Midbrain (tissue), 1 donor: ENCODE measurements at regions not wholly inside any gene's neighbourhood (a gene's known extent, or its start where the extent isn't known, plus 50 kb on each side); places are given as distances from the start of the nearest gene placed in this dataset.
A peak's percentile ranks its signal among the peaks of the same experiment; 100 is the strongest.
"Not testable (repeated sequence)": the region's sequence is repeated elsewhere in the genome, so short reads cannot be mapped to it uniquely, and the experiment has no call there.

Experiments used
- DNase-seq: peaks from one replicate; lab custom pipeline; 2025; lab: John Stamatoyannopoulos, UW

DNA sequence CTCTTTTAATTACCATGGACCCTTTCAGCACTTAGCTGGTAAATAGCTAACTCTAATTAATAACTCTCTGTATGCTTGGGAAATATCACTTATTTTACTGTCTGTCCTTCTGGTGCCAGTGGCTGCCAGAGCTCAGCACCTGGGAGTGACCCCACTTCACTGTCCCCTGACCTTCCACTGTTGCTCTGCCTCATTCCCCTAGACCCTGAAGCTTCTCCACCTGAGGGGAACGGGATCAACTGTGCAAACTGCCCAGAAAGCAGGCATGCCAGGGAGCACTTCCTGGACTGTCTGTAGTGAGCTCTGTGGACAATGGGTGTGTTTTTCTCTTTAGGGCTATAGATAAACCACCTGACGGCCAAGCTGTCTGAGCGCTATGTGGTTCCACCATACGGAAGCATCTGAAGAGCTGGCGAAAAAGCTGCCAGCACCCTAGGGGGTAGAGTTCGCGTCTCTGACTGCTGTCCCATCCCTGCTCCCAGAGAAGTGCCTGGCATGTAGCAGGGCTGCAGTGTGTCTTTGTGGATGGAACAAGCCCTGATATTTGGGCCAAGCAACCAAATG, 106.3 kb upstream of the FOXA2 start:
- no peak for DNase-seq

DNA sequence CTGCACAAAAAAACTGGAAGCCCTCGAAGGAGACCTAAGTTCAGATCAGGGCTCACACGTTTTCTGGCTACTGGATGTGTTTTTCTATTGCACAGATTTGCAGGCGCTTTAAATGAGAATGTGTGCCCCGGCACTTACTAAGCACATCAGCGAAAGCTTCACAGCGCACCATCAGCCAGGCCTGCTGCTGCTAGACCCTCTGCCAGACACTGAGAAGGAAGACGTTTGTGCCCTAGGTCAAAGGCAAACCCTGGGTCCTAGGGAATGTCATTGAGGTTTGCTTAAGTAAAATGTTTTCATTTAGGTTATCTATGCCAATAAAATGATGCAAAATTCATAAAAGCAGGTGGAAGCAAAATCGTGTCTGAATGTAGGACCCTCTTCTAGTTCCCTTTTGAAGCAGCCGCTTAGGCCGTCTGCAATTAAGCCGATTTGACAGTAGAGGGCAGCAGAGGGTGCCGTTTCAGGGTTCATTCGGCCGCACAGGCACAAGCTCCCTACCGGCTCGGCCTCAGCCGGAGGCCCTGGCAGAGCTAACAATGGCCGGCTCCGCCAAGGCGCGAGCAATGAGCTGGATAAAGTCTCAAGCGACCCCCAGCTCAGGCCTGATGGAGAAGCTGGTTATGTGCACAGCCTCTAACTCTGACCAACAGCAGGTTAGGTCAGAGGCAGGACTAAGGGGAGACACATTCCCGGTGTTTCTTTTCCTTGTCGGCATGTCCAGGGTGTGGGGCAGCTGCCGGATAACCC, 107.2 kb upstream of the FOXA2 start:
- DNase-seq = peak; percentile 79

DNA sequence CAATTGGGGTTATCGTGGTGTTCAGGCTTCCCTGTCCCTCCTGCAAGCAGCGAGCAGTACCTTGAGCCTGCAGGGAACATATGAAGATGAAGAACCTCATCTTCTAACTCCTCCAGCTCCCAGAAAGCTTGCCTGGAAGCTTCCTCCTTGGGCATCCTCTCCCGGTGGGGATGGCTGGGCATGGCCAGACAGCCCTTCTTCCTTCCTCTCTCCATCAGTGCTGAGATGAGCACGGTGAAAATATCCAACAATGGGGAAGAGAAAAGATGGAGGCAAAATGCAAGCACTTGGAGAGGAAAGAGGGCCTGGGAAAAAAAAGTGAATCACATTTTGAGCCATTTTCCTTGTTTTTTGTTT, 107.7 kb upstream of the FOXA2 start:
- no peak for DNase-seq

DNA sequence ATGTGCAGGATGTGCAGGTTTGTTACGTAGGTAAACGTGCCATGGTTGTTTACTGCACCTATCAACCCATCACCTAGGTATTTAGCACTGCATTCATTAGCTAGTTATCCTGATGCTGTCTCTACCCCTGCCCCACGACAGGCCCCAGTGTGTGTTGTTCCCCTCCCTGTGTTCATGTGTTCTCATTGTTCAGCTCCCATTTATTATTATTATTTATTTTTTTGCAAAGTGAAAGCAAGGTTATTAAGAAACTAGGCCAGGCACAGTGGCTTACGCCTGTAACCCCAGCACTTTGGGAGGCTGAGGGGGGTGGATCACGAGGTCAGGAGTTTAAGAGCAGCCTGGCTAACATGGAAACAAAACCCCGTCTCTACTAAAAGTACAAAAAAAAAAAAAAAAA, 108.2 kb upstream of the FOXA2 start:
- not testable (repeated sequence) for DNase-seq

DNA sequence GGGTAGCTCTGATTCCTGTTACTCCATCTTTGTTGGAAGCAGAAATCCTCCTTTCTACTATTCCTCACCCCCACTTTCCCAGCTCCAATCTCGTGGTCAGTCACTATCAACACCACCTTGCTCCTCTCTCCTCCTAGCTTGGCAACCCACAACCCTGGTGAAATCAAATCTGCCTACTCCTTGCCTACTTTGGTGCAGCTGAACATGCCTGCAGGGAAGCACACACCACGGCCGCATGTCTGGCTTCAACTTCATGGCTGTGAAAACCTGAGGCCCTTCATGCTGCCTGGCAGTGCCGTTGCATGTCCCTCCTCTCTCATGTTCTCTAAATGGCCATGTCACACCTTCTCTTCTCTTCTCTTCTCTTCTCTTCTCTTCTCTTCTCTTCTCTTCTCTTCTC, 112.4 kb upstream of the FOXA2 start:
- no peak for DNase-seq

DNA sequence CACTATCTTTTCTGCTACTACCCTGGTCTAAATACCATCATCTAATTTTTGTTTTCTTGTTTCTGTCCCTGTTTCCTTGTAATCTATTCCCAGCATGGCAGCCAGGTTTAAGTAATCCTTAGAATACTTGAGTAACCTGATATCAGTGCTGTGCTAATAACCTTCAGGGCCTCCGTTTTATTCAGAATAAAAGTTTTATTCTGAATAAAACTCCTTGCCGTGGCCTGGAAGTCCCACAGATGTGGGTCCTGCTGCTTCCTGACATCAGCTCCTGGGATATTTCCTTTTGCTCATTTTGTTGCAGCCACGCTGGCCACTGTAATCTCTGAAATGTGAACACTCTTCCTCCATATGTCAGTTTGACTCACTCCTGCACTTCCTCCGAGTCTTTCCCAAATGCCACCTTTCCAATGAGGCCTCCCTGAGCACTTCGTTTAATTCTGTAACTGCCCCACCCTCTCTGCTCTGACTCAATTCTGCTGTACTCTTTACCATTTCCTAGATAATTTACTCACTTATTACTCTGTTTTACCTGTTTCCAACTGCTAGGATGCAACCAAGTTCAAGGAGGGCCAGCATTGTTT, 114.0 kb upstream of the FOXA2 start:
- no peak for DNase-seq

DNA sequence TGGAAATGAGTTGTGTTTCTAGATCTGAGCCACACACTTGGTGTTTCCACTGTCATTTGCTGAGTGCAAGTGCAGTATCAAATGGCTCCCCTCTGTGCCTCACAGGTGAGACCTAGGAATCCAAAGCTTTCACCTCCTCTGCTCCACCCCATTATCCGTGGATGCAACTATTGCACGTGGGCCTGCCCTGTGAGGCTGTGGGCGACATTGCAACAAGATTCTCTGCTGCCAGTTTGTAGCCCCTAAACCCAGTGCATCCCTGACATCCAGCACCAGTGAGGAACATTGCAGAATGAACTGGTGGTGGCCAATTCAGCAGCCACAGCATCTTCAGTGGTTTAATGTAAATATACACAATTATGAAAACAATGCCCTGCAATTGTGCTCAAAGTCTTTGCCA, 115.0 kb upstream of the FOXA2 start:
- DNase-seq = no peak

DNA sequence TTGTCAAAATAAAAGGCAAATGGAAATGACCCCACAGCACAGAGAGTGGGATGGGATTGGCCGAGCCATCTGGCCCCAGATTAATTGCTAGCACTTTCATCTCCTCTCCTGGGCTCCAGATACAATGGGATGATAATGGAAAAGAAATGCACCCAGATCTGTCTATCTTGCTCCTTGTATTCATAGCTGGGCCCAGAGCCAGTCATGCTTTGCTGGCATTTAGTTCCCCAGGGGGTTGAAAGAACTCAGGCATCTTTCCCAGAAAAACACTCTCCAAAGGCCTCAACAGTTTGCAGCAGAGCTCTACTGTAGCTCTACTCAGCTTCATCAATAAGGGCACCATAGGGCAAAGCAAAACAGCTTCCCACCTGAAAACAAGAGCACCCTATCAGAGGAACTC, 116.0 kb upstream of the FOXA2 start:
- DNase-seq = no peak

DNA sequence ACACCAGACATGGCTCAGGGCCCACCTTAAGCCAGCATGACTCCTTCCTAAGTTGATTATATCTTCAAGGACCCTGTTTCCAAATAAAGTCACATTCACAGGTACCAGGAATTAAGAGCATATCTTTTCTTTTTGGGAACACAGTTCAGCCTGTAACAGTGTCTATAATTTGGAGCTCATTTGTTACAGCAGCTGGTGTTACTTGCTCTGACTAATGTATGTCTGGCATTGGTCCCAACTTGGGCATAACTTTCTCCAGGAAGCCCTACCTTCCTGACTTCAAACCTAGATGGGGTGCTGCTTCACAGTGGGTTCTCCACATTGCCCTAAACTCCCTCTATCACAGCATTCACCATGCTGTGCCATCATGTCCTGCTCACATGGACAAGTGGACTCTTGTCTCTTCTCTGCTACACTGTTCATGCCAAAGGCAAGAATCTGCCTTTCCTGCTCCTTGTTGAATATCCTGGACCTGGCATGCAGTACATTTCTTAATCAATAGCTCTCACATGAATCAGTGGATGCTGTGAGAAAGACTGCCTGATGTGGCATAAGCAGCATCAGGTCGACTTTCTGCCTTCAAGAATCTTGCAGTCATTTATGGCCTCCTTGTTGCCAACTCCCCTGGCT, 117.4 kb upstream of the FOXA2 start:
- no peak for DNase-seq

DNA sequence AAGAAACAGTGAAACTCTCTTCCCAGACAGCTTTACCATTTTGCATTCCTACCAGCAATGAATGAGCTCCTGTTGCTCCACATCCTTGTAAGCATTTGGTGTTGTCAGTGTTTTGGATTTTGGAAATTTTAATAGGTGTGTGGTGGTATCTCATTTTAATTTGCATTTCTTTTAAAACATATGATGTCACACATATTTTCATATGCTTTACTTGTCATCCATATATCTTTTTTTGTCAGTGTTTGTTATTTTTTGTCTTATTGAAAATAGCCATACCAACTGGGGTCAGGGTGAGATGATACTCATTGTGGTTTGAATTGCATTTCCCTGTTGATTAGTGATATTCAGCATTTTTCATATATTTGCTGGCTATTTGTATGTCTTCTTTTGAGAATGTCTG, 119.5 kb upstream of the FOXA2 start:
- no peak for DNase-seq

DNA sequence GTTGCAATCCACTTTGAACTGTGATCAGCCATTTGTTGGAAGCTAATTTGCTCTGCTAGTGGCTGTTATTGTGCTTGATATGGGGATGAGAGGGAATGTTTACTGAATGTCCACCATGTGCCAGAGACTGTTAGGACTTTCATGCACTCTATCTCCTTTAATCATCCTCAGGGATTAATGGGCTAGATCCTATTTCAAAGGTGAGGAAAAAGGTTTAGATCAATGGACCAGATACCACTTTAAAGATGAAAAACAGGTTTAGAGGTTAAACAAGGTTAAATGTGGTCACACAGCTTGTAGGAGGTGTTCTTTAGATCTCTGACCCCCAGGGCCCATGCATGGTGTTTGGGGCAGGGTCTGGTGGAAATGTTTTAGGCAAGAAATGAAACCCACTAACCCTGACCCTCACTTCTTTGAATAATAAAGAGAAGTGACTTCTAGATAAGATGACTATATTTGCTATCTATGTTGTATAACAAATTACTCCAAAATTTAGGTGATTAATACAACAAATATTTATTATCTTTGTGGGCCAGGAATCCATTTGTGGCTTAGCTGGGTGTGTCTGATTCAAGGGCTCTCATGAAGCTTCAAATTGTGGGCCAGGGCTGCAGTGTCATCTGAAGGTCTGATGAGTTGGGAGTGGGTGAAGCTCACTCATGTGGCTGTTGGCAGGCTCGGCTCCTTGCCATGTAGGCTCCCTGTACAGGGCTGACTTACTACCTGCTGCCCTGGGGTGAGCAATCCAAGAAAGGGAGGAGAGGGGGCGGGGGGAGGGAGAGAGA, 127.8 kb upstream of the FOXA2 start:
- DNase-seq = no peak

DNA sequence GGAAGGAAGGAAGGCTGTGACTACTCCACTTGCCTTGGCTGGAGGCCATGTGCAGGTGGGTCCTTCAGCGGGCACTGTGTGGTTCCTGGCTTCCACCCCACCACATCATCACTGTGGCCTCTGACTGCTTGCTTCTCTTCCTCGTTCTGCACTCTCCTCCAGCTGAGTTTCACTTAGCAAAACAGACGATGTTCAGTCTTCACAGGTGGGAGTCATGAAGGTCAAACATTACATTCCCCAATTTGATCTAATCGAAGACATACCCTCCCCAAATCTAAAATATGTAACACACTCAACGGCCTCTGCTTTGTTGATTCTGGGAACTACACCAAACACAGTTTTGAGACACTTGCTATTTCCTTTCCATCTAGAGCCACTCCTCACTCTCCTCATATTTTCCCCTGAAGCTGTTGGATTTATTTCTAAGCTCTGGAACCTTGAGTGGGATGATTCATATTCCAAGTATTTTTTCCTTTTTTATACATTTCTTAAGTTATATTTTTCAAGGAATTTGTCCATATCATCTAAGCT, 132.5 kb upstream of the FOXA2 start:
- DNase-seq = no peak

DNA sequence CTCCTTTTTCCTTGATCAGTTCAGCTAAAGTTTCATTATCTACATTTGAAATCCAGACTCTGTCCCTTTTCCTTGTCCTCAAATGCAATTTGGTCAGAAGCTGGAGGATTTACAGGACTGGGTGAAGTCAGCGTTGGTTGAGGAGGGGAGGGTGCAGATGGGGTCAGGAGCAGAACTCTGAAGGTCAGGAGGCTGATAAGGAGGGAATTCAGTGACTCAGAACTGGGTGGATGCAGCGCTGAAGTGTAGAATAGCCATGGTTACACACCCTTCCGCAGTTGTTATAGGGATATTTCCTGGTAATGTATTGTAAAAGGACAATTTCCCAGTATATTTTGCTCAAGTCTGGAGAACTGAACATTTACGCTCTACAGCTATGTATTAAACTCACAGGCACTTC, 133.1 kb upstream of the FOXA2 start:
- DNase-seq = no peak

DNA sequence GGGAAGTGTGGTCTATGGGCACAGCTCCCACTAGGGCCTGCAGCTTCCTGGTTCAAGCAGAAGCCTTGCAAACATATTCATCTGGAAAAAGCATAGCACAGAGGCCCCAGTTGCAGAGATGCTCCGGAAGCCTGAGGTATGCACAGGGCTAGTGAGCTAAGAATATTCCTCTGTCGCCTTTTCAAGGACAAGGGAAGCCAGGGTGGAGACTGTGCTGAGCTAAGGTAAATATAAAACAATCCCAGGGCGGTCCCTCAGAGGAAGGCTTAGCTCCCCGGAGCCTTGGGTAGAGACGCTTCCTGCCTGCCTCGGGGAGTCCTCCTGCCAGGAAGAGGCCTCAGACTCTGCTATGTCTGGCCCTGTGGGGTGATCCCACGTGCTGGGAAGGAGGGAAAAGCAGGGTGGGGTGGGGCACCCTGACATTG, 134.8 kb upstream of the FOXA2 start:
- no peak for DNase-seq

DNA sequence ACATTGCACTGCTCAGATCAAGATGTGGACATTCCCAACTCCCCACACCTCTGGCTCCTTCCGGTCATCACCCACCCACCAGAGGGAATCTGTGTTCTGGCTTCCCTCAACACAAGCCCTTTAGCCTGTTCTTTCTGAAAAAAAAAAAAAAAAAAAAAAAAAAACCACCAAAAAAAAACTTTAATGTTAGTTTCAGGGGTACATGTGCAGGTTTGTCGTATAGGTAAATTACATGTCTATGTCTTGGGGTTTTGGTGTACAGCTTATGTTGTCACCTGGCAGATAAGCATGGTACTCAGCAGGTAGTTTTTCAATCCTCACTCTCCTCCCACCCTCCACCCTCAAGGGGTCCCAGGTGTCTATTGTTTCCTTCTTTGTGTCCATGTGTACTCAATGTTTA, 135.8 kb upstream of the FOXA2 start:
- no peak for DNase-seq

DNA sequence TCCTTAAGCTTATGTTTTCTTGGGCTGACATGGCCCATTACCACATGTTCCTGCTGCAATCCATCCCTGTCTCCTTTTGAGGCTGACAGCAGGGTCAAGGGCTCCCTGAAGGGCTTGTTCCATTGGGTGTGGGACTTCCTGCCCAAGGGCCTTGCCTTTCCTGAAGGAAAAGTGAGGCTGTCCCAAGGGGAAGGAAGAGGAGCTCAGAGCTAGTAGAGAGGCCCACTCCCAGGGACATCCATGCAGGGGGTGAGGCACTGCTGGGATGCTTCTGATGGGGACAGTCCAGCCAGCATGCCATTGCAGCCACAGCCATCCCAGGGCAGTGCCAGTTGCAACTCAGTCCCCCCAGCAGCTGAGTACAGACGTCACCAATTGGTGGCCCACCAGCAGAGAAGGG, 138.4 kb upstream of the FOXA2 start:
- DNase-seq = no peak

DNA sequence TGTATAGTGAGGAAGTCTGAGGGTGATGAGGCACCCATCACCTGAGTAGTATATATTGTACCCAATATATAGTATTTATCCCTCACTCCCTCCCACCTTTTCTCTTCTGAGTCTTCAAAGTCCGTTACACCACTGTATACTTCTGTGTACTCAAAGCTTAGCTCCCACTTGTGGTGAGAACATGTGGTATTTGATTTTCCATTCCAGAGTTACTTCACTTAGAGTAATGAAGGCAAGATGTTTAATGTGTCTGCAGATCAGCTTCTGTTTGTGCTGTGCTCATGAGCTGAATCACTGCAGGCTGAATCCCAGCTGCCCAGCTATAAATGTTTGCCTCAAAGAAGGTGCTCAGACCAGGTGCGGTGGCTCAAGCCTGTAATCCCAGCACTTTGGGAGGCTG, 139.3 kb upstream of the FOXA2 start:
- DNase-seq = no peak

DNA sequence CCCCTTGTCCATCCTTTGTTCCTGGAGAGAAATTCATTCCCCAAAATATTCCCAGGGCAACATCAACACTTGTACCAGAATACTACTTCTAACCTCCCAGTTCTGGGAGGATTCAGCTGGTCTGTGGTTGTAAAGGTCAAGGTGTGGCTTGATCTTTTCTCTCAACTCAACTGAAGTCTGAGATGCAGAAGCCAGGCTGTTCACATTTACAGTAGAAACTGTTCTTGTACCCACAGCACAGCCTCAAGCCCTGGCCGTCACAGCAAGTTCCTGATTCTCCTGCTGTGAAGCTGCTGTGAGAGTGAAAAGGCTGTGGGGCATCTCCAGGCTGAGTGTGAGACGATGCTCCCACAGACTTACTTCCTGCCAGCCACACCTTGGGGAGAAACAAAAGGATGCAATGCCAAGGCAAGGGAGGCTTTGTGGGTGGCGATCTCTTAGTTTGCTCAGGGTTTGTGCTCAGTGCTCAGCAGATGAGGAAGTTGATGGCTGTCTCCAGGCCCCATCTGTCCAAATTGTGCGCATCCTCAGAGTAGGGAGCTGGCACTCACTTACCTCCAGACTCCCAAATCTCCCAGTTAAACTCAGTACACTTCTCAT, 143.9 kb upstream of the FOXA2 start:
- DNase-seq = no peak

DNA sequence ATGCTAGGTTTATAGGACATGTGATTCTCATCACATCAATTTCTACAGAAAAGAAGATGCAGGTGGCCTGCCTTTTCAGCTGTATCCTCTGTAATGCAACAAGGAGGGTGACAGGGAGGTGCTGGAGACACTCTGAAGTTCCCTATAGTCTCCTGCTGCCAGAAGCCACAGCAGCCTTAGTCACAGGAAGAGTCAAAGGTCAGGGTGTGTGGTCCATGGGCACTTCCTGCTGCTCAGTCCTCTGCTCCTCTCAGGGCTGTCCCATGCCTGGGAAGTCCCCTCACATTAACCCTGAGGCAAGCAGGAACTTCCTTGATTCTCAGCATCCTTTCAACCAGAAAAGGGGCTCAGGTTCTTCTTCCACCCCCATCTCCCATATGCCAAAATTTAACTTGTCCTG, 144.8 kb upstream of the FOXA2 start:
- DNase-seq = no peak

DNA sequence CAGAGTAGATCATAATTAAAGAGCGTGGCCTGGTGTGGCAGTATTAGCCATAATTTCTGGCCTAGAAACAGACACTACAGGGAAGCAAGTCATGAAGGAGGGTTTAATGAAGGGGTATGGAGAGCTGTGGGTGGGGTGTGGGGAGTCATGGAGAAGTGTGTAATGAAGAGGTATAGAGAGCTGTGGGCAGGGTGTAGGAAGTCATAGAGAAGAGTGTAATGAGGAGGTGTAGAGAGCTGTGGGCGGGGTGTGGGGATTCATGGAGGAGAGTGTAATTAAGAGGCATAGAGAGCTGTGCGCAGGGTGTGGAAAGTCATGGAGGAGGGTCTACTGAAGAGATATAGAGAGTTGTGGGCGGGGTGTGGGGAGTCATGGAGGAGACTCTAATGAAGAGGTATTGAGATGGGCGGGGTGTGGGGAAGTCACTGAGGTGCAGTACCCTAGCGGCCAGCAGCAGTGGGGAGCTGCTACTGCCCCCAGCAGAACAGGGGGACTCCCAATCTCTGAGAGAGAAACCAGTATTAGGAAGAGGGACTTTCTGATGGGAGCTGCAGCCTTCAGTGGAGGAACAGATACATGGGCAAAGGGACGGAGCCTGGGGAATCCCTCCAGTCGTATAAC, 145.4 kb upstream of the FOXA2 start:
- DNase-seq = no peak

DNA sequence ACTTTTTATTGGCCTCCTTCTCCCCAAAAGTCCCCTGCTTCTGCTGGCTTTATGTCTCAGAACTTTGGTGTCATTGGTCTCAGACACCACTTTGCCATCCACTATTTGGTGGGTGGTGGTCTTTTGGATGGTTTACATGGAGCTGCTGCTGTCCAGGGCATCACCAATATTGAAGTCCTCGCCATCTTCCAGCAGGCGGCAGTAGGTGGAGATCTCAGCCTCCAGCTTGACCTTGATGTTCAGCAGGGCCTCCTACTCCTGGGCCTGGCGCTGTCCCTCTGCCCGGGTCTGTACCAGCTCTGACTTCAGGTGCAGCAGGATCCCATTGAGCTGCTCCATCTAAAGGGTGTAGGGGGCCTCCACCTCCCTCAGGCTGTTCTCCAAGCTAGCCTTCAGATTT, 148.4 kb upstream of the FOXA2 start:
- DNase-seq = no peak
